KBM-7 (cell line): ENCODE measurements at regions not wholly inside any gene's neighbourhood (a gene's known extent, or its start where the extent isn't known, plus 50 kb on each side); places are given as distances from the start of the nearest gene placed in this dataset.
"Not testable (repeated sequence)": the region's sequence is repeated elsewhere in the genome, so short reads cannot be mapped to it uniquely, and the experiment has no call there.

Source experiments
- DNase-seq: peaks from one replicate; pipeline ENCODE4 v3.0.0-alpha.2; 2015
- in situ Hi-C: fragments of 300-500 bp; cut with MboI; formaldehyde crosslinking; loops from 2 replicates; pipeline ENCODE4 v1.14.3; 2020; ENCODE audit warnings: low sequenced_read_pairs, low pct_unique_long_range_greater_than_20kb, mixed read lengths

DNA sequence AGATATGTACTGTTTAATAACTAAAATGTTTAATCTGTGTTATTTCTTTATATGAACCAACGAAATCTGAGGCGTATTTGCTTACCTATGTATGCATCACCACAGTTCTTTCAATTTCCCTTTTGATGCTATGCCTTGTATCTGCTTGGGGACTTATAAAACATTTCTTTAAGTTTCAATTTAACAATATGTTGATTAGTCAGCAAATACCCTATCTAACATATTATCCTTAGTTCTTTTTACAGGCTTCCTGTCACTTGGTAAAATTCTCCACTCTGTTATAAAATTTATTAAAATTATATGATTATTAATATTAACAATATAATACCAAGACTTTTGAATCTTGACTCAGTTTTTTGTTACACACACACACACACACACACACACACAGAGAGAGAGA, 174.3 kb downstream of the CPS1 start:
- DNase-seq, result no peak
- in situ Hi-C loops, result no loop called here

DNA sequence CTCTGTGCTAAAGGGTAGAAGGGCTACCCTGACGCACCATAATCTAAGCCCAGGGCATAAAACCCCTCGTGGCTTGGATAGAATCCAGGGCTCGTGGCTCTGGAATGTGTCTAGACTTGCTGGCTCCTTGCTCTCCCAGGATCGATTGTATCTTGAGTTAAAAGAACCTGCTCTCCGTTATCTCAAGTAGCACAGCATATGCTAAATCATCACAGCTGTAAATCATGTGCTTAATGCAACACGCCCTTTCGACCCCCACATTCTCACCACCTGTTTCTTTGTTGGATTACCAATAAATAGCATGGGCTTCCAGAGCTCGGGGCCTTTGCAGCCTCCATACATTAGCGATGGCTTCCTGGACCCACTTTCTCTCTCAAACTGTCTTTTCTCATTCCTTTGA, 190.4 kb downstream of the CPS1 start:
- in situ Hi-C loops, DNase-seq: not testable (repeated sequence)

DNA sequence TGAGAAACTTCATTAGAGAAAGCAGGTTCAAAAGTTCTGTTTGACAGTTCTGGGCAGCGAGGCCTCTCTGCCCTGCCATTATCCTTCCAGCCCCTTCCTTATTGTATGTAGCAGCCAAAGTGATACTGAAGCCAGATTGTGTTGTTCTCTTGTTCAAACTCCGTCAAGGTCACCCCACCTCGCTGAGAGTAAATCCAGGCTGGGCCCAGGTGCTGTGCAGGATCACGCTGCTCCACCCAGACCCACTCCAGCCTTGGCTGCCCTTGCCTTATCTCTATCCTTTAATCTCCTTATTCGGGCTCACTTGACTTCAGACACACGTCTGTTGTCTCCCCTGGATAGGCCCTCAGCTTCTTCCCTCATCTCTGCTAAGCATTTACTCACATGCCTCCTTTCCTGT, 196.1 kb downstream of the CPS1 start:
- in situ Hi-C loops, result no loop called here

DNA sequence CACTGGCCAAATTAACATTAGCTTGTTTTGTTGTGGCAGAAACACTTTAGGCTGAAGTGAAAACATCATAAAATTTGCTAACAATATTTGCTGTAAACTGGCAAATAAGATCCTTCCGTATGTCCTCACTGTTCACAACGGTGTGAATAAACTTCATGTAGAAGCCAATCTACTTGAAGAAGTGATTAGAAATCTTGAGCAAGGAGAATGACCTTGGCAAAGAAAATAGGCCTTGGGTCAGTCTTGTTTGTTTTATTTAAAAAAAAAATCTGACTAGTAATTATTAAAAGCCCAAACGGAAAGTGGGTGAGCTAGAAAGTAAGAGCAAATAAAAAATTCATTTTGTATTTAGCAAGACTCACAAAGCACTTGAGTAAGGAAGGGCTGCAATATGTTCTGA, 197.0 kb downstream of the CPS1 start:
- DNase-seq, result no peak
- in situ Hi-C loops, result no loop called here

More for the DNA sequence above, 196.1 kb downstream of the CPS1 start:
- no peak for DNase-seq

DNA sequence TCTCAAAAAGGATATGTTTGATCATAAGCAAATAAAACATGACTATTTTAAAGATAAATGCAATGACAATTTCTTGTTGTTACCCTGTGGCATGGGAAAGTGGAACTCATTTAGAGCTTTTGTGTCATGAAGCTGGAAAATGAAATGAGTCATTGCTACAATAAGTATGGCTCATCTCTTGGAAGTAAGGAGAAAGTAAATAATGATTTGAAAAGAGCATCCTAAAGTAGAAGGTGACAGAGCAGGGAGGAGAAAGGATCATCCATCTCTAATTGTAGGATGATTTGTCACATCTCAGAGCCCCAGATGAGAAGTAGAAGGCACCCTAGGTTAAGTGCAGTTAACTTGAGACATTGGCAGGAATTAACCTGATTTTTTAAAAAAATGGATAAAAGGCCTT, 200.5 kb downstream of the CPS1 start:
- in situ Hi-C loops, result no loop called here
- no peak for DNase-seq

DNA sequence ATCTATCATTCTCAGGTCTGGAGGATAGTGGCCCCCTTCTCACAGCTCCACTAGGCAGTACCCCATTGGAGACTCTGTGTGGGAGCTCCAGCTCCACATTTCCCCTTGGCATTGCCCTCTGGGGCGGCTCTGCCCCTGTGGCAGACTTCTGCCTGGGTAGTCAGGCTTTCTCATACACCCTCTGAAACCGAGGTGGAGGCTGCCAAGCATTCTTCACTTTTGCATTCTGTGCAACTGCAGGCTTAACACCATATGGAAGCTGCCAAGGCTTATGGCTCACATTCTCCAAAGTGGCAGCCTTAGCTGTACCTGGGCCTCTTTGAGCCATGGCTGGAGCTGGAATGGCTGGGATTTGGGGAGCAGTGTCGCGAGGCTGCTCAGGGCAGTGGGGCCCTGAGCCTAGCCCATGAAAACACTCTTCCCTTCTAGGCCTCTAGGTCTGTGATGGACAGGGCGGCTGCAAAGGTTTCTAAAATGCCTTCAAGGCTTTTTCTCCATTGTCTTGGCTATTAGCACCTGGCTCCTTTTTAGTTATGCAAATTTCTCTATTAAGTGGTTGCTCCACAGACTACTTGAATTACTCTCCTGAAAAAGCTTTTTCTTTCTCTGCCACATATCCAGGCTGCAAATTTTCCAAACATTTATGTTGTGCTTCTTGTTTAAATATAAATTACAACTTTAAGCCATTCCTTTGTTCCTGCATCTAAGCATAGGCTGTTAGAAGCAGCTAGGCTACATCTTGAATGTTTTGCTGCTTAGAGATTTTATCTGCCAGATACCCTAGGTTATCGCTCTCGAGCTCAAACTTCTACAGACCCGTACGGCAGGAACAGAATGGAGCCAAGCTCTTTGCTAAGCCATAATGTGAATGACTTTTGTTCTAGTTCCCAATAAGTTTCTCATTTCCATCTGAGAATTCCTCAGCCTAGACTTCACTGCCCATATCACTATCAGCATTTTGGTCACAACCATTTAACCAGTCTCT, 206.5 kb downstream of the CPS1 start:
- no peak for DNase-seq
- in situ Hi-C loops, result no loop called here

DNA sequence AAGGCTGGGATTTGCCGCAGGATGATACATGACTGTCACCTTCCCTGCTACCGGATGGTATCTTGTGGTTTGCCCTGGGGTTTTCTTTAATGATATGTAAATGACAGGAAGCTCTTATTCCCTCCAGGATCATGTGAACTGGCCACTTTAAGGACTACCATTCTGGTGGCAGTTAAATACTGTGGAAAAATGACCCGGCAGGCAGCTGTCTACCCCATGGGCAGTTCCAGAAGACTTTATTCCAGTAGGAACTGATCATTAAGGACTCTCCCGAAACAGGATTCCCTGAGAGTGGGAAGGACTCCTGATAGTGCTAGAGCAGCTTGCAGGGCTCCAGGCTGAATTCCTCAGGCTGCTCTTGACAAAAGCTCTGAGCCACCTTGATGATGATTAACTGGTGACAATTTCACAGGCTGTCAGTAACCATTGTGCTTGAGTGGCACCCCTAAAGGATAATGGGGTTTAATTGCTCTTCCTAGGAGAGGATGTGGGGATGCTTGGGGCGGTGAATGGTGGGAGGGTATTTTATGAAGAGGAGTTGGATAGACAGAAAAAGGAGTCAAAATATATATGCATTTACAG, 212.0 kb downstream of the CPS1 start:
- in situ Hi-C loops, result no loop called here
- no peak for DNase-seq

DNA sequence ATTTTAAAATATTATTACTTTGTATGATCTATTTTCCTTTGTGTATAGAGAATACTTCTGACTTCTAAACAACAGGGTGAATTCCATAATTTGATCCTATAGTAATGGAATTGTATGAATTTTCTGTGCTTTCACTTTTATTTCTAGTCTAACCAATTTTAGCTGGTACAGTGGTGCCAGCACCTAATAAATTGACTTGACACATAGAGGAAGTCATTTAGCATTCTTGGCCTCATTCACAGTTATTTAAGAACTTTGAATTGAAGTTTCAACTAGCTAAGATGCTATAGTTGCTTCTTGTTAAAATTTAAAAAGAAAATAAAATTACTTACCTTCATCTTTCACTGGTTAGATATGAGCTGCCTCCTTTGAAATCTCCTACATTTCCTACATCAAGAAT, 220.4 kb downstream of the CPS1 start:
- no peak for DNase-seq

DNA sequence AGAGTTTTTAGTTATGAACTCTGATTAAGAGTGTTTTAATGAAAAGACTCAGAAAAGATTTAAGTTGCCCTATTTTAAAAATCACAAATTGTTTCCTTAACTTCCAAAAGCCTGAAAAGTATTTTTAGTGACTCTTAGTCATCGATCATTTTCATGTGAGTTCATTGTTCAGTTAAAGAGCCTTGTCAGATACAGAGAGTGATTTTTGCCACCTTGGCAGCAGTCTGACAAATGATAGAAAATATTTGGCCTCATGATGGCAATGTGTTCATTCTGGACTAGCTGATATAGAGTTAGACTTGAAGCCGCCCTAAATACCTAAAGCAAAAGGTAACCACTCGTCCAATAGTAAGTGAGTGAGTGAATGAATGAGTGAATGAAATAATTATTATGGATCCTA, 225.8 kb downstream of the CPS1 start:
- DNase-seq, result no peak
- in situ Hi-C loops, result no loop called here

More for the DNA sequence above, 220.4 kb downstream of the CPS1 start:
- in situ Hi-C loops, result no loop called here

DNA sequence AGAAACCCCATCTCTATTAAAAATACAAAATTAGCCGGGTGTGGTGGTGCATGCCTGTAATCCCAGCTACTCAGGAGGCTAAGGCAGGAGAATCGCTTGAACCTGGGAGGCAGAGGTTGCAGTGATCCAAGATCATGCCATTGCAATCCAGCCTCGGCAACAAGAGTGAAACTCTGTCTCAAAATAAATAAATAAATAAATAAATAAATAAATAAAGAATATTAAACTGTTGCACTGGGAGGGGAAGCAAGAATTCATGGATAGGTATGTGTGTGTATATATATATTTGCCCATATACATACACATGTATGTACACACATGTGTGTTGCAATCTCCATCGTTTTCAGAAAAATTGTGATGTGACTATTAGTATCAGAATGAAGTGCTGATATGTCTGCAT, 231.4 kb downstream of the CPS1 start:
- DNase-seq, in situ Hi-C loops: not testable (repeated sequence)

DNA sequence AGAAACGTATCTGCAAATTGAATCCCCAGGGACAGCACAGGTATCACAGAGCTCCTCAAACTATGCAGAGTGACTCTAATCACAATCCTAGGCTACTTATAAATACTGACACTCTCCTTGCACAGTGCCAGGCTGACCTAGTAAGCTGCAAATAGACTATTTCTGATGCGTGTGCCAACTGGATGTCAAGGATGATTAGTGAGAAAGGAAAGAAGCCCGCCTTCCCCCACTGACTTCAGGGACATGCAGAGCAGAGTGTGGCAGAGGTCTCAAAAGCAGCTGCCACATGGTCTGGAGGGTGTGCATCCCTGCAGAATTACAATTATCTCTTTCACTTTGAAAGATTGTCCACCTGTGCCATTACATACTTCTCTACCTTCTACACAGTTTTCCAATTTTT, 235.6 kb downstream of the CPS1 start:
- in situ Hi-C loops, result no loop called here
- no peak for DNase-seq

DNA sequence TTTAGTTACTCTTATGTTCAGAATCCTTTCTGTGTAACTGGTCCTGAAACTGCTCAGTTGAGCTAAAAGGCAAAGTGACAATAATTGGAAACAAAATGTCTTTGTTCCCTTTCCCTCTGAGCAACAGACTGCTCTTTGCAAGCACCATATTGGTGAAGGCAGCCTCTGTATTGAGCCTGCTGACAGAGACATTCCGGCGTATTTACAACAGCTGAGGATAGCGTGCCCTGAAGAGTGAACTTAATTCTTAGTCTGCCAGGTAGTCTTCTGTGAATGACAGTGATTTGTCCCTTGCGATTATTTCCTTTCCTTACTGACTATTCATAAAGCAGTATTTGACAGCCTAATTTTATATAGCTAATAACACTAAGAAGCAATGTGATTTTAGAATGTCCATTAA, 239.1 kb downstream of the CPS1 start:
- DNase-seq, result no peak
- in situ Hi-C loops, result no loop called here

DNA sequence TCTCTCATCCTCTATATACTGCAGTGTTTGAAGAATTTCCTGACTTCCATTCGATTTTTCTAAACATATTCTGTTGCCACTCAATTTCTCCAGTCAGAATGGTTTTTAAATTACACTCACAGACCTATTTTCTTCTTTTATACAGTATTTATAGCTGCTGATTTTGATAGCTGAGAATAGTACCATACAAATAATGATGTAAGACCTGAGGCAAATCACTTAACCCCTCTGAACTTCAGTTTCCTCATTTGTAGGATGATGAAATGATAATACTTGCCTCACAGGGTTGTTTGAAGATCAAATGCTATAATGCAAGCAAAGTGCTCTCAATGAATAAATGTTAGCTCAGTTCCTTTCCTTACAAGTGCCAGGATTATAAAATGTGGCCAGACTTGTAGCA, 241.8 kb downstream of the CPS1 start:
- DNase-seq, result no peak
- in situ Hi-C loops, result no loop called here

DNA sequence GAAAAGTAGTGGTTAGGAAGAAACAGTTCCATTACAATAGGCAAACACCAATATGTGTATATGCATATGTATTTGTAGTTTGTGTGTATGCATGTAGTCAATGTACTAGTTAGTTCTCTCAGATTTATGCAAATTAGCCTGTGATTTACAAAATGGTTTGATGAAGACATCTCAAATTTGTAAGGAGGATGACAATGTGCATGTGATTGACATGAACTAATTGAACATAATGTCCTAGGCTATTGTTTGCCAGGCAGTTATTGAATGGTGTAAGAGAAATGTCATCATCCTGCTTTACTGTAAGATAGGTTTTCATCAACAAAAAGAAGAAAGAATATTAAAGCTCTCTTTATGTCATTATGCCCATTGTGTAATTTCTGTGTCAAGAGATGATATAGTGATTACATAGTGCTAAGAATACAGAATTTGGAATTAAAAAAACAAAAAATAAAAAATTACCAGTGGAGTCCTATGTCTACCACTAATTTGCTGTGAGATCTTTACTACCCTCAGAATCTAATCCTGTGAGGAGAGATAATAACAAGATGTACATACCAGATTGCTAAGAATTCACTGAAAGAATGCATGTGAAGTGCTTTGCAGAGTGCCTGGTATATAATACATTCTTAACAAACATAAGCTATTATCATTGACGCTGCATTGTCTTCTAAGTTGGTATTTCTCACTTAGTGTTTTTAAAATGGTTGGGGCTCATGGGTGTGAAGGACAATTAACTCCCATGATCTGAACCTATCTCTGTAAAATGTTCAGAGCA, 258.0 kb downstream of the CPS1 start:
- in situ Hi-C loops, result no loop called here
- no peak for DNase-seq

DNA sequence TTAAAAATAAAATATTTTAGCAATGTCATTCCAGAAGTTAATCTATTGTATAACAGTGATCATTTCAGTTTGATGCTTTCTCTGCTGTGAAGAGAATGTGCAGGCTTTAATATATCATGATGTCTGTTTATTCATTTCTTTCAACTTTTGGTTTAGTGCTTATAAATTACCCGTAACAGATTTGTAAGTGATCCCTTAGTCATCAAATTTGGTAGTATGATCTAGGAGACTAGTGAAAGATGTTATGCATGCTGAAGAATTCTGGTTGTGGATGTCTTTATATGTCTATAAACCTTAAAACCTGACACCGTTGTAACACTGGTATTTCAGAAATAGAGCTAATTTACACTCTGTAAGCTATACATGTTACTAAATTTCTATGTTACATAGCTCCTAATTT, 260.4 kb downstream of the CPS1 start:
- no peak for DNase-seq
- in situ Hi-C loops, result no loop called here

DNA sequence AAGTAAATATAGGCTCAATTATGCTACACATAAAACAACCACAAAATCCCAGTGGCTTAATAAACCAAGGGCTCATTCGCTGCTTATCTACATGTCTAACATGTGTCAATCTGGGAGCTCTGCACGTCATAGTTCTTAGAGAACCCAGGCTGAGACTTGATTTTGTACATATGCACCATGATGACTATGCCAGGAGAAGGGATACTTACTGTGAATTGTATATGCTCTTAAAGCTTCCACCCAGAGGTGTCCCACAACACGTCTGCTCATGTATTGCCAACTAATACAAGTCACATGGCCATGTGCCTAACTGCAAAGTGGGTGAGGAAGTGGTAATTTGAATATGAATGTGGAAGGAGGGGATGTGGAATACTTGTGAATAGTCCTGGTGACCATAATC, 262.1 kb downstream of the CPS1 start:
- DNase-seq, result no peak
- in situ Hi-C loops, result no loop called here

DNA sequence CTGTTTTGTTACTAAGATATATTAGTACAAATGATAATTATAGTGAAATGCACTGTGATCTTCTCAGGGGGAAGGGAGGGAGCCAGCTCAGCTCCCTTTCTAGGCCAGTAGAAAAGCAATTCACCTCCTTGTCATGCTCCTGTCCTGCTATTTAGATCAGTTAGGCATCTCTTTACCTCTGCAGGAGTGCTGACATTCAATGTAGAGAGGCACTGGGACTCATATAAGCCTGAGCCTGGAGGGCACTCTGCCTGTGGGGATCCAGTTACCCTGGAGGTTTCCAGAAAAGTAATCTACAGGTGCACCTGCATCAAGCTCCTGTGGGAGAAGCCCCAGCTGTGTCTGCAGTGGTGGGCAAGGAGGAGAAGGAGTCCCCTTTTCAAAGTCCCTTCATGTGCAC, 277.0 kb downstream of the CPS1 start:
- no peak for DNase-seq
- in situ Hi-C loops, result no loop called here

DNA sequence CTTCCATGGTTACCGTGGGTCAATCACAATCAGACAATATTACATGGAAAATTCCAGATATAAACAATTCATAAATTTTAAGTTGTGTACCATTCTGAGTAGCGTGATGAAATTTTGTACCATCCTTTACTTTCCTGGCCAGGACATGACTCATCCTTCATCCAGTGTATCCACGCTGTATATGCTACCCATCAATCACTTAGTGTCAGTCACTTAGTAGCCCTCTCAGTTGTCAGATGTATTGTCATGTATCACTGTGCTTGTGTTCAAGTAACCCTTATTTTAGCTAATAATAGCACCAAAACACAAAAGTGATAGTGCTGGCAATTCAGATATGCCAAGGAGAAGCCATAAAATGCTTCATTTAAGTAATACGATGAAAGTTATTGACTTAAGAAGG, 282.6 kb downstream of the CPS1 start:
- no peak for DNase-seq
- in situ Hi-C loops, result no loop called here

DNA sequence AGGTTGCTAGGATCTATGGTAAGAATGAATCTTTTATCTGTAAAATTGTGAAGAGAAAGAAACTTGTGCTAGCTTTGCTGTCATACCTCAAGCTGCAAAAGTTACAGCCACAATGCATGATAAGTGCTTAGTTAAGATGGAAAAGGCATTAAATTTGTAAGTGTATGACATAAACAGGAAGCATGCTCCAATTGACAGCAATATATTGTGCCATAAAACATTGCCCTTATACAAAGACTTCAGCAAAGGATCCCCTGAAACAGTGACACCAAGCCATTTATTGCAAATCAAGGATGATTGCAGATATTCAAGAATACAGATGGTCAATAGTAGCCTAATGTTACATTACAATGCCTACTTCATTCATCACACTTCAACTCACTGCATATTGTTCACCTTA, 283.1 kb downstream of the CPS1 start:
- no peak for DNase-seq
- in situ Hi-C loops, result no loop called here

DNA sequence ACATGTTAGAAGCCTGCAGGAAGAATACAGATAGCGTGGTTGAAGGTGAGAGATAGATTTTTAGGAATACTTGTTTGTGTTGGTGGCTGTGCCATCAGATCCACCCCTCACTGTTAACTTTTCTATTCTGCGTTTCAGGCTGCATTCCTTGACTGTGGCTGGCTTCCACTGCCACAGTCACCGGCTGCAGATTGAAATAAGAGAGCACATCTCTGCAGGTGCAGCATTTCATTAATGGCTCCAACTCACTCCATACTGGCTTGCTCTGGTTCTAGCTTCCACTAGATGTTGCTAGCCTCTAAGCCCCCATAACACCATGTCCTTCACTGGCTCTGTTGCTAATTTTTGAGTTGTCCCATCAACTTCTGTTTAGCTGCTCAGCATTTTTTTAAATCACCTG, 286.5 kb downstream of the CPS1 start:
- DNase-seq, result no peak

More for the DNA sequence above, 286.5 kb downstream of the CPS1 start:
- in situ Hi-C loops, result no loop called here
